ENCODE measurements at regions not wholly inside any gene's neighbourhood (a gene's known extent, or its start where the extent isn't known, plus 50 kb on each side); places are given as distances from the start of the nearest gene placed in this dataset.

DNA sequence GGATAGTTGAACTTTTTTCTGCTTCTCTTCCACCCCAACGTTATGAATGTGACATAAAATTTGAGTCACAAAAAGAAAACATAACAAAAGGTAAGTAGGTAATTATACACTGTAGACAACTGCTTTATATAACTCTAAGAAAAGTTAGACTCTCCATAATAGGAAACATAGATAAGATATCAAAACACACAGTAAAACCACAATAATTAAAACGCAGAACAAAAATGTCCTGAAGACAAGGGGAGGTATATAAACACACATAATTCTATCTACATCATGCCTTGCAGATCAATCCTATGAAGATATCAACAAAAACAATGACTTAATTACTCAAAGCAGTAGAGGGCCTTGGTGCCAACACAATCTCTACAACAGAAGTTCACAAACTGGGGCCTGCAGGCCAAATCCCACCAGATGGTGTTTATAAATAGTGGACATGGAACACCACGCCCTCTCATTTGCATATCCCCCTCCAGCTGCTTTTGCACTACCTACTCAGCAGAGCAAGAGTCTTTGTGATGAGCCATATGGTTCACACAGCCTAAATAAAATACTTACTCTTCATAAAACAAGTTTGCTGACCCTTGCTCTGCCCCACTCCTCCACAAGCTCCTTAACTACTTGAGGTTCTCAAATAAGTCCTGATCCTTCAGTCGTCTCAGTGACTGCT lies 254.7 kb downstream of the KLF12 start:
- H3K4me1 ChIP-seq (ENCODE audit: insufficient read depth), result no peaks in the 10 kb centered on the region
- H3K79me2 ChIP-seq, result no peaks in the 10 kb centered on the region
- 68% methylated on average over 4 of the region's 4 CpGs for WGBS (ENCODE audit: low lambda C conversion rate, missing lambda C conversion rate)
- no peaks in the 10 kb centered on the region for H4K20me1 ChIP-seq (ENCODE audit: insufficient read depth, poor library complexity, severe bottlenecking)
- DNase-seq (ENCODE audit: low spot score), result no peak
- no peak for TF ChIP-seq EZH2phosphoT487 (IDR thresholded peaks at IDR 0.05; ENCODE audit: low read depth, severe bottlenecking, unreplicated experiment)
- TF ChIP-seq EZH2 (IDR thresholded peaks at IDR 0.05; ENCODE audit: borderline replicate concordance), result no peak
- TF ChIP-seq, protein P1, sequence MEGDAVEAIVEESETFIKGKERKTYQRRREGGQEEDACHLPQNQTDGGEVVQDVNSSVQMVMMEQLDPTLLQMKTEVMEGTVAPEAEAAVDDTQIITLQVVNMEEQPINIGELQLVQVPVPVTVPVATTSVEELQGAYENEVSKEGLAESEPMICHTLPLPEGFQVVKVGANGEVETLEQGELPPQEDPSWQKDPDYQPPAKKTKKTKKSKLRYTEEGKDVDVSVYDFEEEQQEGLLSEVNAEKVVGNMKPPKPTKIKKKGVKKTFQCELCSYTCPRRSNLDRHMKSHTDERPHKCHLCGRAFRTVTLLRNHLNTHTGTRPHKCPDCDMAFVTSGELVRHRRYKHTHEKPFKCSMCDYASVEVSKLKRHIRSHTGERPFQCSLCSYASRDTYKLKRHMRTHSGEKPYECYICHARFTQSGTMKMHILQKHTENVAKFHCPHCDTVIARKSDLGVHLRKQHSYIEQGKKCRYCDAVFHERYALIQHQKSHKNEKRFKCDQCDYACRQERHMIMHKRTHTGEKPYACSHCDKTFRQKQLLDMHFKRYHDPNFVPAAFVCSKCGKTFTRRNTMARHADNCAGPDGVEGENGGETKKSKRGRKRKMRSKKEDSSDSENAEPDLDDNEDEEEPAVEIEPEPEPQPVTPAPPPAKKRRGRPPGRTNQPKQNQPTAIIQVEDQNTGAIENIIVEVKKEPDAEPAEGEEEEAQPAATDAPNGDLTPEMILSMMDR (IDR thresholded peaks at IDR 0.05; ENCODE audit: poor library complexity), result no peak
- H3K36me3 ChIP-seq (replicated peaks; ENCODE audit: insufficient read depth, low read depth), result no peaks in the 10 kb centered on the region
- H3K27ac ChIP-seq, result no peak overlapping the region
- no peak overlapping the region for H3K4me3 ChIP-seq
- H3K27me3 ChIP-seq, result no peaks in the 10 kb centered on the region
- no peaks in the 10 kb centered on the region for H3K9me3 ChIP-seq (ENCODE audit: low read depth)
- no peaks in the 10 kb centered on the region for H3K9me2 ChIP-seq (replicated peaks; ENCODE audit: insufficient read depth)
- H3K4me2 ChIP-seq, result no peak overlapping the region
- no peak overlapping the region for H2AFZ ChIP-seq

DNA sequence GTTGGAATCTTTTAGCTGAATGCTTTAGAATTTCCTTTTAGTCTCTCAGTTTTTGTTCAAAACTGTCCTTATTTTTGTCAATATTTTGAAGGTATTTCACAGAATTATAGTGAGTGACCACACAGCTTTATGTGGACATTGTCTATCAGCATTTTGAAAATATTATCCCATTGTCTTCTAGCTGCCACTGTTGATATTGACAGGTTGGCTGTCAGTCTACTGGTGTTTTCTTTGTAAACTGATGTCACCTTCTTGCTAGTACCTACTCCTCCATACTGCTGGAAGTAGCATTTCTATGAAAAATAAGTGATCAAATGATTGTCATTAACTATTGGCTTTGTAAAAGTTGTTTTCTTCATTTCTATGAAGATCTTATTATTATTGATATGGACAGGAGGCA lies 256.8 kb downstream of the KLF12 start:
- Histone ChIP-seq H3K9me2 (replicated peaks; ENCODE audit: insufficient read depth) (no peaks in the 10 kb centered on the region), H3K27ac (no peak overlapping the region), H3K4me2 (no peak overlapping the region), H3K4me3 (no peak overlapping the region), H4K20me1 (ENCODE audit: insufficient read depth, poor library complexity, severe bottlenecking) (no peaks in the 10 kb centered on the region), H2AFZ (no peak overlapping the region), H3K27me3 (no peaks in the 10 kb centered on the region), H3K9me3 (ENCODE audit: low read depth) (no peaks in the 10 kb centered on the region), H3K36me3 (replicated peaks; ENCODE audit: insufficient read depth, low read depth) (no peaks in the 10 kb centered on the region), H3K79me2 (no peaks in the 10 kb centered on the region), H3K4me1 (ENCODE audit: insufficient read depth) (no peaks in the 10 kb centered on the region)
- no peak for DNase-seq (ENCODE audit: low spot score)
- TF ChIP-seq, protein P1 (IDR thresholded peaks at IDR 0.05; ENCODE audit: poor library complexity), result no peak
- TF ChIP-seq EZH2phosphoT487 (IDR thresholded peaks at IDR 0.05; ENCODE audit: low read depth, severe bottlenecking, unreplicated experiment) (no peak), EZH2 (IDR thresholded peaks at IDR 0.05; ENCODE audit: borderline replicate concordance) (no peak)

DNA sequence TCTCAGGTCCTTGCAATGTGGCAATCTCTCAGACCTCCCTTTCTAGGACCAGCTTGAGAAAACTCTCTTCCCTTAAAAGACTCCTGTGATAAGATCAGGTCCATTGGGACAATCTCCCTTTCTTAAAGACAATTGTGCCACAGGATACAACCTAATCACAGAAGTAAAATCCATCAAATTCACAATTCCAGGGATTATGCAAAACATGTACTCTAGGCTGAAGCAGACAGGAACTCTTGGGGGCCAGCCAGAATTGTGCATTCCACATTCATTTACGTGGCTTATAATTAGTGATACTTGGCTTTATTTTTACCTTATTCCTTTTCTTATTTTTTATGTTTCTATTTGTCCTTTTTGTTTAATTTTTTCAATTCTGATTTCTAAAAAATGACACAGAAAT lies 257.9 kb downstream of the KLF12 start:
- H3K27me3 ChIP-seq, result no peaks in the 10 kb centered on the region
- H3K79me2 ChIP-seq, result no peaks in the 10 kb centered on the region
- WGBS (ENCODE audit: low lambda C conversion rate, missing lambda C conversion rate), result 97% methylated on average over 1 of the region's 1 CpG
- H3K4me3 ChIP-seq, result no peak overlapping the region
- H3K27ac ChIP-seq, result no peak overlapping the region
- no peak overlapping the region for H3K4me2 ChIP-seq
- H3K9me2 ChIP-seq (replicated peaks; ENCODE audit: insufficient read depth), result no peaks in the 10 kb centered on the region
- H2AFZ ChIP-seq, result no peak overlapping the region
- H3K4me1 ChIP-seq (ENCODE audit: insufficient read depth), result no peaks in the 10 kb centered on the region
- TF ChIP-seq EZH2 (IDR thresholded peaks at IDR 0.05; ENCODE audit: borderline replicate concordance) (no peak), EZH2phosphoT487 (IDR thresholded peaks at IDR 0.05; ENCODE audit: low read depth, severe bottlenecking, unreplicated experiment) (no peak)
- TF ChIP-seq, protein P1 (IDR thresholded peaks at IDR 0.05; ENCODE audit: poor library complexity), result no peak
- no peaks in the 10 kb centered on the region for H3K36me3 ChIP-seq (replicated peaks; ENCODE audit: insufficient read depth, low read depth)
- no peaks in the 10 kb centered on the region for H3K9me3 ChIP-seq (ENCODE audit: low read depth)
- DNase-seq (ENCODE audit: low spot score), result no peak
- no peaks in the 10 kb centered on the region for H4K20me1 ChIP-seq (ENCODE audit: insufficient read depth, poor library complexity, severe bottlenecking)

Measured in hepatocyte (in vitro differentiated cells).